Tibial nerve (tissue), 4 donors: ENCODE measurements at regions not wholly inside any gene's neighbourhood (a gene's known extent, or its start where the extent isn't known, plus 50 kb on each side); places are given as distances from the start of the nearest gene placed in this dataset.

Source experiments
- DNase-seq, 2 donors: peaks; one replicate each; pipeline ENCODE4 v3.0.0-alpha.2; 2019; ENCODE audit warnings: low spot score in 2 of 2
- H3K27ac ChIP-seq, 4 donors: fragments of 200-600 bp; sonication (generic) in 3 of 4; one replicate each; pipeline ENCODE4 v1.5.1; 2017 to 2019; ENCODE audit warnings: mild to moderate bottlenecking in 1 of 4
- H3K27me3 ChIP-seq, 2 donors: fragments of 200-600 bp; sonication (generic) in 1 of 2; one replicate each; pipeline versions ENCODE4 v1.5.1 to v1.6.0; 2017 to 2019
- H3K36me3 ChIP-seq, 3 donors: fragments of 200-600 bp; sonication (generic); one replicate each; pipeline ENCODE4 v1.5.1; 2018 to 2019
- H3K4me1 ChIP-seq, 4 donors: fragments of 200-600 bp; sonication (generic) in 3 of 4; one replicate each; pipeline ENCODE4 v1.5.1; 2017 to 2019
- H3K4me3 ChIP-seq, 4 donors: fragments of 200-600 bp; sonication (generic) in 3 of 4; one replicate each; pipeline ENCODE4 v1.5.1; 2017 to 2019; ENCODE audit warnings: mild to moderate bottlenecking in 1 of 4, moderate library complexity in 1 of 4
- H3K9me3 ChIP-seq, 4 donors: fragments of 200-600 bp; sonication (generic) in 3 of 4; one replicate each; pipeline ENCODE4 v1.5.1; 2017 to 2019
- CTCF ChIP-seq, 5 experiments: fragments of 200-600 bp in 3 of 5; fragments of 450-650 bp in 2 of 5; sonication (generic) in 3 of 5; IDR thresholded peaks; one replicate each; pipeline ENCODE4 v1.5.1; 2016 to 2019; ENCODE audit warnings: antibody characterized with exemption in 5 of 5, mild to moderate bottlenecking in 3 of 5, moderate library complexity in 2 of 5
- EP300 ChIP-seq, 2 donors: sonication (generic); formaldehyde crosslinking; IDR thresholded peaks; one replicate each; pipeline ENCODE4 v1.6.1; 2017; ENCODE audit warnings: antibody characterized with exemption in 2 of 2, mild to moderate bottlenecking in 1 of 2
- POLR2A ChIP-seq, 2 donors: fragments of 450-650 bp; IDR thresholded peaks; one replicate each; pipeline ENCODE4 v1.6.1; 2017; ENCODE audit warnings: antibody characterized with exemption in 2 of 2, mild to moderate bottlenecking in 2 of 2, moderate library complexity in 2 of 2
- WGBS, 2 donors: methylation state at CpG; one replicate each; pipeline ENCODE4 v1.1.5; 2018; 5-methylcytosine and 5-hydroxymethylcytosine counted together

DNA sequence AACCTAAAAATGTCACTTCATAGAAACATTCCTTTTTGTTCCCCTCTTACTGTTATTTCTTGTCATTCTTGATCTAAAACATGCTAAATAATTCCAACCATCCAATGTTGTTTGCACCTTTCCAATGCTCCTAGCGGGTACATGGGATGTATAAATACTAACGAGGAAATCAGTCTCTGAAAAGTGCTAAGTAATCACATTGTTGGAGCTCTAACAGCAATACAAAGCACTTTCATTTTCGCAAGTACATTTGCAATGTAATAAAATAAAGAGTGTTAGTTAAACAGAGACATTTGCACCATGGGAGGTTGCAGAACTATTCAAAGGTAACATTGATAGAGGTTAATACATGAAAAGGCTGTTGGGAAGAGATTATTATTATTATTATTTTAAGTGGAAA is 286.2 kb upstream of the ACVR2A start:
- no peak overlapping the region for H3K27ac ChIP-seq
- TF ChIP-seq CTCF (IDR thresholded peaks at IDR 0.05): no peak
- no peak for TF ChIP-seq POLR2A (IDR thresholded peaks at IDR 0.05)
- TF ChIP-seq EP300 (IDR thresholded peaks at IDR 0.05): no peak
- H3K4me1 ChIP-seq: peaks cover 0 to 5% (median 0%) of the 10 kb centered on the region in 4 donors
- no peaks in the 10 kb centered on the region for H3K27me3 ChIP-seq
- 71 to 79% methylated on average over 3 of the region's 3 CpGs for WGBS, 2 donors
- DNase-seq: no peak
- H3K4me3 ChIP-seq: no peak overlapping the region
- no peaks in the 10 kb centered on the region for H3K36me3 ChIP-seq
- no peaks in the 10 kb centered on the region for H3K9me3 ChIP-seq

DNA sequence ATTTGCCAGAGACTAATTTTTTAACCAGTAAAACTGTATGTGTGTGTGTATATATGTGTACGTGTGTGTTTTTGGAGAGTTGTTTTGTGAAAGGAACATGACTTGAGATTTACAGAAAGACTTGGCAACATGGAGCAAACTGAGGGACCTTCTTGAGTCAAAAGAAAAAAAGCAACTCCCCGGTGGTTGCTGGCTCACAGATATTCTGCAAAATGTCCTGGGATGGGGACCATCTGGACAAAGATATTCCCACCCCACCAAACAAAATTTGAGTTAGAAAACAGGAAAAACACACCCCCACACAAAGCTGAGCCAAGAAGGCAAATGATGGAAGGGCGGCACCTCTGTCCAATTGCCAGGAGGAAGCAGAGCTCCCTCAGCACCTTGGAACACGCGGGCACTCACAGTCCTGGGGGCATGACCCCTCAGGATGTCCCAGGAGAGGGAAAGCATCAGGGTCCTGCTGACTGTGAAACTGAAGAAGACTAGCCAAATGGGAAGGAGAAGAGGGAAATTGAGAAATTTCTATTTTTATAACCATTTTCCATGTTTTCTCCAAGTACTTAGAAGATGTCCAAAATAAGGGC is 290.2 kb upstream of the ACVR2A start:
- H3K4me3 ChIP-seq: no peak overlapping the region
- WGBS, 2 donors: 63 to 73% methylated on average over 5 of the region's 5 CpGs
- H3K27ac ChIP-seq: no peak overlapping the region
- DNase-seq: no peak
- no peaks in the 10 kb centered on the region for H3K9me3 ChIP-seq
- no peaks in the 10 kb centered on the region for H3K27me3 ChIP-seq
- H3K36me3 ChIP-seq: no peaks in the 10 kb centered on the region
- TF ChIP-seq EP300 (IDR thresholded peaks at IDR 0.05) (no peak), CTCF (IDR thresholded peaks at IDR 0.05) (no peak), POLR2A (IDR thresholded peaks at IDR 0.05) (no peak)
- peaks cover 0 to 5% (median 0%) of the 10 kb centered on the region in 4 donors for H3K4me1 ChIP-seq

DNA sequence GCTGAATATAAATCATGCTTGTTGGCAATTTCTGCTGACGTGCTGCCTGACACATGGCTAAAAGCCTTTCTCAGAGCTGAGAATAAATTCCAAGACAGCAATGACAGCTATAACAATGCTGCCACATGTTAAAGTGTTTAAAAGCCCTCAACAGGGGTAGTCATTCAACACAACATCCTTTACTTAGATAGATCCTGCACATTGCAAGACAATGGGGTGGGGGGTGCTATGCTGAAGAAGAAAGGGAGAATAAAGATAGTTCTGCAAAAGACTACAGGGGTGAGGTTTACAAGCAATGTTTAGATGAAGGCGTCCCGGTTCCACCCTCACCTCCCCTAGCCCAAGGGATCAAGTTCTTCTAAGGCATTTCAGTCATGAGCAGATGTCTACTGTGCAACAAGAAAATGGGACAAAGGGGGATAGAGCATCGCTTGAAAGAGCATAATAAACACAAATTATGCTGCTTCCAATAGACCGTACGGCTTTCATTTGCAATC is 291.0 kb upstream of the ACVR2A start:
- no peak for DNase-seq
- Histone ChIP-seq H3K4me3 (no peak overlapping the region), H3K9me3 (no peaks in the 10 kb centered on the region), H3K4me1 (peaks cover 0 to 5% (median 0%) of the 10 kb centered on the region in 4 donors), H3K36me3 (no peaks in the 10 kb centered on the region), H3K27ac (no peak overlapping the region), H3K27me3 (no peaks in the 10 kb centered on the region)
- no peak for TF ChIP-seq POLR2A (IDR thresholded peaks at IDR 0.05)
- TF ChIP-seq EP300 (IDR thresholded peaks at IDR 0.05): no peak
- no peak for TF ChIP-seq CTCF (IDR thresholded peaks at IDR 0.05)
- 66 to 76% methylated on average over 6 of the region's 6 CpGs for WGBS, 2 donors

DNA sequence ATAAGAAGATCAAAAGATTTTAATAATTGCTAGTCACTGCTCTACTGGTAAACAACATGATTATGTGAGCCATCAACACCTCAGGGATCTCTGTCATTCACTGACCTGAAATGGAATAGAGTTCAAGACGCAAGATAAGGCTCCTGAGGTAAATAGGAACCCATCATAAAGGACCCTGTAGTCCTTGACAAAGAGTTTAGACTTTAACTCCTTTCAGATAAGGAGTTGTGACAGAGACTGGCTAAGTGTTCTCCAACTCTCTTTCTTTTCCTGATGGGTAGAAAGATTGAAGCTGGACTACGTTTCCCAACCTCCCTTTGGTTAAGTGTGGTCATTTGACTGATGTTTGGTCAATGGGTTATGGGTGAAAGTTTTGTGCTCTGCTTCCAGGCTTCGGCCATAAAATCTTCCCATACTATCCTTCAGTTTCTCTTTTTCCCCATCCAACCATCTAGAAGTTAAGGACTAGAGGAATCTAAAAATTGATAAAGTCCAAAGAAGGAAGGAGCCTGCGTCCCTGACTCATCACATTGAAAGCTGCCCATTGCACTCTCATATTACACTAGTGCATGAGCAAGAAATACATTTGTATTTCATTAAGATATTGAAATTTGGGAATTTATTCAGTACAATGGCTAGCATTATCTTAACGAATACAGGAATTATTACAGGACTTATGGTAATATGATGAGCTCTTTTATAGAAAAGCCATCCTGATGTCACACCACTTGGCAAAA is 293.7 kb upstream of the ACVR2A start:
- Histone ChIP-seq H3K27ac (no peak overlapping the region), H3K27me3 (no peaks in the 10 kb centered on the region), H3K9me3 (no peaks in the 10 kb centered on the region), H3K4me1 (peaks cover 0 to 5% (median 0%) of the 10 kb centered on the region in 4 donors), H3K4me3 (no peak overlapping the region), H3K36me3 (no peaks in the 10 kb centered on the region)
- no peak for DNase-seq
- 86 to 90% methylated on average over 5 of the region's 5 CpGs for WGBS, 2 donors
- TF ChIP-seq EP300 (IDR thresholded peaks at IDR 0.05) (no peak), CTCF (IDR thresholded peaks at IDR 0.05) (no peak), POLR2A (IDR thresholded peaks at IDR 0.05) (no peak)

DNA sequence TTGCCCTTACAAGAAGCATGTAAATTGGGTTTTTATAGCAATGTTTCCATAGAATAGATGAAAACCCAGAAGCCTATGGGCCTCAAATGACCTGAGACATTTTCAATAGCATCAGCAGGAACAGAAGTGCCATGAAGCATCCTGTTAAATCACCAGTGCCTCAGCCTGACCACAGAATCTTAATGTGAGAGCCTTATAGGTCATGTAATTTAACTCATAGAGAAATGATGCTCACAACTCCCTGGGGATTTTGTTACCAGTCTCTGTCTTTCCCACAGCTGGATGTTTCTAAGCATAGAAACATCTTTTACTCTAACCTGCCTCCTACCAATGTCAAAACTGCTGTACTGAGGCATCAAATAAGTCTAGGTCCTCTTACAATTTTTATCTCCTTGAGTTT is 295.8 kb upstream of the ACVR2A start:
- TF ChIP-seq EP300 (IDR thresholded peaks at IDR 0.05) (no peak), POLR2A (IDR thresholded peaks at IDR 0.05) (no peak), CTCF (IDR thresholded peaks at IDR 0.05) (no peak)
- Histone ChIP-seq H3K4me3 (no peak overlapping the region), H3K27ac (no peak overlapping the region), H3K36me3 (no peaks in the 10 kb centered on the region), H3K4me1 (no peaks in the 10 kb centered on the region), H3K27me3 (no peaks in the 10 kb centered on the region), H3K9me3 (no peaks in the 10 kb centered on the region)
- DNase-seq: no peak
